ENCODE measurements at regions not wholly inside any gene's neighbourhood (a gene's known extent, or its start where the extent isn't known, plus 50 kb on each side); places are given as distances from the start of the nearest gene placed in this dataset.
"Not testable (repeated sequence)": the region's sequence is repeated elsewhere in the genome, so short reads cannot be mapped to it uniquely, and the experiment has no call there.

DNA sequence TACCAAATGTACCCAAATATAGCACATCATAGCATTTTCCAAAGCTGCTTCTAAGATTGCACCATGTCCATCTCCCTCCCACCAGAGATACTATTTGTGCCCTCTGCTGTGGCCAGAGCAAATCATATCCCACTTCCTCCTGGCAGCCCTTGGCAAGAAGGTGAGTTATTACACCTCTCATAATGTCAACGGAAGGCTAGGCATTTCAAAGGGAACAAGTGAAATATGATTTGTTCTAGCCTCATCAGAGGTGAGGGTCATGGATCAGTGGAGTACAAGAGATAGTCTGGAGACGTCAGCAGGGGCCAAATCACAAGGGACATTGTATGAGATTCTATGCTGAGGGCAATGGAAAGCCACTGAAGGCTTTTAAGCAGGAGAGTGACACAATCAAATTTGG lies 90.2 kb upstream of the BCAR3 start:
- DNase-seq, result no peak

DNA sequence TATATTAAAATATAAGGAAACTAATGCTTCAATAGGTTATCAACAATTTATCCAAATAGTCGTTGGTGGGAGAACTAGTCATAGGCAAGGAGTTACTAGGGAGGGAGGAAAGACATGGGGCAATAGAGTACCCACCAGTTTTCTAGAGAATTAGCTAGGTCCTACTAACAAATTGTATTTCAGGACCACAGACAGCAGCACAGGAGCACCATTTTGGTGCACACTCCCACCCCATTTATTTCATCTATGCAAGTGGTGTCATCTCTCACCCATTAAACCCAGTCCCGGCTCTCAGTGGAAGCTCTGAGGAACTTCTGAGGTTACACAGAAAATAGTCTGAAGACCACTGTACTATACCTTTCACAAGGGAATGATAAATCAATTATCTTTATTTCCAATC lies 89.0 kb upstream of the BCAR3 start:
- no peak for DNase-seq

GRCh38 chr1:93769777-93770176 lies 88.1 kb upstream of the BCAR3 start:
- DNase-seq, result no peak

DNA sequence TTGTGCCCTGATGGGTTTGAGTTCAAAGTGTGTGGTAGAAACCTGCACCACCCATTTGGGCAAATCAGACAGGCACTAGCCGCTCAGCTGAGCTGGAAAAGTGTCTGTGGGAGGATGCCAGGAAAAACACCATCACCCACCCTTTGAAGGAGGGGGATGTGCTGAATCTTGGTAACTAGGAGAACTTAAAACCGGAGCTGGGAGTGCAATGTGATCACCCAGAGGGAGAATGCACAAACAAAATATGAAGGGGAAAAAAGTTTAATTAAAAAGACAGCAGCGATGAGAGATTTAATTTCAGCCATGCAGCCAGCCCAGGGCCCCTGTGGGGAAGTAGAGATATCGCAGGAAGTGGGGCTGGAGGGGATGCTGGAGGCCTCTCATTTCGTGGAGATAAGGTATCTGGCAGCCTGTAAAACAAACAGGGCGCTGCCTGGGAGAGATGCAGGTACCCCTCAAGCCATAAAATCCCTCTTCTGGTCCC lies 86.8 kb upstream of the BCAR3 start:
- no peak for DNase-seq

- peak; percentile 88 for DNase-seq
Observed at GRCh38 chr1:93766451-93766850, 84.8 kb upstream of the BCAR3 start.

DNA sequence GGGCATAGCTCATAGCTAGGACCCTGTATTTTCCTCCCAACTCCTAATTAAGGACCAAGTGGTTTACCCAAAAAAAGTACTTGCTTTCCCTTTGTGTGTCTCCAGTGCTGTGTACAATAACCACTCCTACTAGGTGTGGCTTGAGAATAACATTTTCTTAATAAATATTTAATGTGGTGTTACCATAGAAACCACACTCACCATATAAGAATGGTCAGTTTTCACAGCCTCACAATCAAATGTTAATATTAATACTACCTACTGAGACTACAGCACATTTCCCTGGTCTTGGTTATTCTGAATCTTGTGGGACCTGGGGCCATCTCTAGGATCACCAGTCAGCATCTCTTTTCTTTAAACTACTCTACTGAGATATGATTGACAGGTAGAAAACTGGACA lies 83.5 kb upstream of the BCAR3 start:
- no peak for DNase-seq

DNA sequence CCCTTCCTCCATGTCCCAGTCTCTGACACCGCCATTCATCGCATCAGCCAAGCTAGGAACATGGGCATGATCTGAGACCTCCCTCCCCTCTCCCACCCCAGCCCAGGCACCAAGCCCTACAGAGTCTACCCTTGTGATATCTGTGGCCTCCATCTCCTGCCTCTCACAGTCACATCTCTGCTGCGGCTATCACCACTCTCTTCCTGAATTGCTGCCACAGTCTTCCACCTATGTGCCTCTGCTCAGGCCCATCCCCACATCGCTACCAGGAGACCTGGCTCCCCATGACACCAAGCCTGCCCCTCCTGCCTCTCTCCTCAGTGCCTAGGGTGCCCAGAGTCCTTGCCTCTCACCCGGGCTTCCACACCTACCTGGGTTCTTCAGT lies 82.7 kb upstream of the BCAR3 start:
- no peak for DNase-seq

DNA sequence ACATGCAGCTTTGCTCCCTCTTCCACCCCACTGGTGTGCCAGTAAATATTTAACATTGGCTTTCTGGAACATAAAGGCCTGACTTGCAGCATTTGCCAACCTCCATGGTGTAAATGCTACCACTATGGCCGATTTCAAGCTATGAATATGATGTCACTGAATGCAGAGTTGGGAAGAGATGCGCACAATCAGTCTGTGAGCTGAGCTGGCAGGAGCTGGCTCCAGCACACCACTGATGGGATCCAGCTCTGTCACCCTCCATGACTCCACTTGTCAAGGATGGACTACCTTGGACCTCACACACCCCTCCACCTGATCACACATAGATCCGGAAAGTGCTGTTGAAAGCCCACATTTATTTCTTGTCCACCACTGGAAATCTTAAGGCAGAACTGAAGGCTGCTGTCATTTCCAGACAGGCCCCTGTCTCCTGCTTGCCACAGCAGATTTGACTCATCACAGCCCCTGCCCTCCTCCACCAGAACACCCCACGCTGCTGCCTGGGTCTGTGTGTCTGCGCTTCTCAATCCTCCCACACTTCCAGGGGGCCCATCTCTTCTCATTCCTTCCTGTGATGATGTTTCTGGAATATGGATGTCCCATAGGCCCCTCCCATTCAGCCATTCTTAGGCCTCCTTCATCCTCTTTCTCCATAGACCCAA lies 82.2 kb upstream of the BCAR3 start:
- peak; percentile 66 for DNase-seq

GRCh38 chr1:93758842-93759515 lies 77.3 kb upstream of the BCAR3 start:
- no peak for DNase-seq

DNA sequence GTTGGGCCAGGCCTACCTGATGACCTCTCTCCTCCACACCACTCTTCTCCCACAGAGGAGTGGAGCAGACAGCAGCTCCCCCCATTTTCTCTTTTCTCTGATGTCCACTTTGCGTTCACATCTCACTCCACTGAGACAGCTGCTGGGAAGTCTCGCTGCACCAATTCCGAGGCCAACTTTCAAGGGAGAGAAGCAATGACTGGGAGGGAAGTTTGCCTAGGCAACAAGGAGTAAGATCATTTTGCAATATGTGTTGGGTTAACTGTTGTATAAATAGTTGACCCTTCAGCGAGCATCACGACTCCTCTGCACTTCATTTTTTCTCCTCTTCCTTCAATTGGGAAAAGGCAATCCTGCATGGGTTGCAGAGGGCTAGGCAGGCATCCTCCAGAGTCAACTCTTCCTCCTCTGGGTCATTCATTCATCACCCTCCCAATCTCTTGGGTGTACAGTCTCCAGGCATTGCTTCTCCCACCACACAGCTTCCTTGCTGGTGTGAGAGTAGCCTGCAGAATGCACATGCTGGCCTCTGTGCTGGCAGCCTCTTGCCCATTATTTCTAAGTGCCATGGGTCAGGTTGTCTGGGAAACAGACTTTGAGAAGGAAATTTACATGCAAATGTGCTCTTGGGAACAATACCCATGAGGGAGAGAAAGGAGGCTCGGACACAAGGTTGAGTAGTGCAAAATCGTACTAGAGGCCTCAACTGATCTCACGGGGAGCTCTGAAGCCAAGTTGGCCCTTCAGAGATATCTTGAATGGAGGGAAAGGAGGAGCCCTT lies 75.8 kb upstream of the BCAR3 start:
- no peak for DNase-seq

GRCh38 chr1:93756657-93757056 lies 75.0 kb upstream of the BCAR3 start:
- no peak for DNase-seq

- not testable (repeated sequence) for DNase-seq
Observed at GRCh38 chr1:93755251-93755715, 73.6 kb upstream of the BCAR3 start.

DNA sequence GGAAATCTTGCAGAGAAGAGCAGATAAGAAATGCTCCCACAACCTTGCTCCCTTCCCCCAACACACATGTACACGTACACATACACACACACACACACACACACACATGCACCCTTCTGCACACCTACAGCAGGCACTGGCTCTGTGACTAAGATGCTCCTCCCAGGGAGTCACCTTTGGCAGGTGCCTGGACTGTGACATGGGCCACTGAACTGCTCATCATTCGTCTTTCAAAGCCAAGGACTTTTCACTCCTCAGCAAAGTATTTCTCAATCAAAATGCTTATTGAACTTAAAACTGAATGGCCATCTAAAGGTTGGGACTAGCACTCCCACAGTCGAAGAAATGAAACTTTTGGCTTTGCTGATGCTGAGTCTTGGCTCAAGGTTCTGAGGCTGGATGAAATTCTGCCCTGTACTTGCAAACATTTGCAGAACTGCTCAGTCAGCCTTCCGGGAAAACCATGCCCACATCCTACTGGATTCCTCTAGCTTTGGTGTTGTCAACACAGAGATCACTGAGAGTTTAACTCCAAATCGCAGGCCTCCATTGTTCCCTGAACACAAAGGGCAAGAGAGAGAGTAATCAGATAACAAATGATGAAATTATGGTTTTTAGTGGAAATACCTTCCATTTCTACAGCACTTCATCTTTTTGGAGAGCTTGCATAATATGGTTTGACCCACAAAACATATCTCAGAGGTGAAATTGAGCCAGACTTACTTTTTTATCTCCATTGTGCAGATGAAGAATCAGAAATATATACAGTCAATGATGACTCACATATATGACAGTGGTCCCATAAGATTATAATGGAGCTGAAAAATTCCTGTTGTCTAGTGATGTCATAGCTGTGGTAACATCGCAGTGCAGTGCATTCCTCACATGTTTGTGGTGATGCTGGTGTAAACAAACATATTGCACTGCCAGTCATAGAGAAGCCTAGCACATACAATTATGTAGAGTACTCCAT lies 72.4 kb upstream of the BCAR3 start:
- DNase-seq, result peak; percentile 65

DNA sequence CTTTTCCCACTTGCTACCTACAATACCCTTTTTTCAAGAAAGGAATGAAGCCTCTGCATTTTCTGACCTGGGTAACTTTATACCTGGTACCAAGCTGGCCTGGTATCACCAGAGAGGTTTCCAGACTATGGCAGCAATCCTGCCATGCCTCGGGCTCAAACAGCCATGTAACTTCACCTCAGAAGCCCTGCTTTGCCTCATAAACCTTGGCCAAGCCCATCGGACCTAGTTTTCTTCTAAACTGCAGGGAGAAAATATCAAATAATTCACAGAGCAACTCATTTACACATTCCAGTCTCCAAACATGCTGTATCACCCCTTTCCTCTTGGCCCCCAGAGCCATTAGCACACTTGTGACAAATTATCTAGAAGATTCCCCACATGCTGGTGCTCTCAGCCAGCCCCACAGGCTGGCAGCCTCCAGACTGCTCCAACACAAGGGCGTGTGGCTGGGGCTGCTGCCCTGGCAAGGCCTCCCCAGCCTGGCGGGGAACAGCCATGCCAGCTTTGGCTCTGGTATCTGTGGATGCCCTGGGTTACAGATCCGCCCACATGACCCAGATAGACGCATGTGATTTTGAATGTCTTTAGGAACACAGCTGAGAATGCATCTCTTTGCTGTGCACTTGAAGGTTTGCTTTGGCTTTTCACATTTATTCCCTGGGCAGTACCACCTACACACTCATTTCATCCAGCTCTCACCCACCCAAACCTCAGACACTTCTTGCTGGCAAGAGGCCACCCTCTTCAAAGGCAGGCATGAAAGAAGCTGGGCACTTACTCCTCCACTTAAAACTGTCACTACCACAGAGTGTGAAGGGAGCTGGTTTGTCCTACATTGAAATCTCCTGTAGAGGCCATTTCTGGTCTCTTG lies 70.0 kb upstream of the BCAR3 start:
- no peak for DNase-seq

- DNase-seq, result no peak
Observed at GRCh38 chr1:93750955-93751354, 69.3 kb upstream of the BCAR3 start.

DNA sequence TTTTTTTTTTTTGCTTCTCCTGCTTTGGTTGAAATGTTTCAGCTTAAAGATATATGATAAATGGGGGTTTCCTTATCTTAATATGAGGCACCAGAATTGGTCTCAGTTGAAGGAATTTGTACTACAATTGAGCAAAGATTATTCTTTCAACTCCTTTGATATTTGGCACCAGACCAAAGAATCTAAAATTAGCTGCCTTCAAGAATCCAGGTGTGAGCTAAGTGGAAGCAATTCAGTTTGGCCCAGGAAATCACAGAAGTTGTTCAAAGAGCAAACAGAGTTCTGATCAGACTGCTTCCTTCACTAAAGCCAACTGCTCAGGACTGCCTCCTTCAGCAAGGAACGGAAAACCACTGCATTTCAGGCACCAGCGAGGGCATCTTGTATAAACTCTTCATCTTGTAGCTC lies 68.3 kb upstream of the BCAR3 start:
- no peak for DNase-seq

DNA sequence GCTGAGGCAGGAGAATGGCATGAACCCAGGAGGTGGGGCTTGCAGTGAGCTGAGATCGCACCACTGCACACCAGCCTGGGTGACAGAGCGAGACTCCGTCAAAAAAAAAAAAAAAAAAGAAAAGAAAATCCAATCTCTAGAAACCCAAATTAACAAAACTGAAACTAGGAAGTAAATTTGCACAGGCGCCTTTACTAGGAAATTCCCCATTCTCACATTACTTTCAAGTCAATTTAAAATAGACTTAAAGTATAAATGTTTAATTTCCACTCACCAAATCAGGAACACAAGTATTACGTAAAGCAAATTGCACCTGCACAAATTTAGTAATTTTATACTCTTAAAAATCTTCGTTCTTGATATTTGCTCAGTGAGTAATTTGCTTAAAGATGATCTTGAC lies 67.8 kb upstream of the BCAR3 start:
- no peak for DNase-seq

GRCh38 chr1:93746021-93746812 lies 64.6 kb upstream of the BCAR3 start:
- DNase-seq, result no peak

GRCh38 chr1:93744299-93744988 lies 62.8 kb upstream of the BCAR3 start:
- DNase-seq, result no peak

DNA sequence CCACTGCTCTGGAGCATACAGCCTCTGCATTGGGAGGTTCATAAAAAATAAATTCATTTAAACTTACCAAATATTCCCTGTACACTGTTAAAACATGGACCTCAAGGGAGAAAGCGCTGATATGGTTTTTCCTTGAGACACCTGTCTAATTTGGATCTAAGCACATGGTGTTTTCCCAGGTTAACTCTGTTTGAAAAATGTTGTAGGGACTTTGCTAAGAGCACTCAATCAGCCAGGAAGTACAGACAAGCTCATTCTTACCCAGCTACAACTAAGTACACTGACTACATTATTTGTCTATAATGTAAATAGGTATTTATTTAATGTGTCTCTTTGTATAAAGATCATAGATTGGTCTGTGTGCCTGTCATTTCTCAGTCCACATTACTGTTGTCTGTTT lies 61.8 kb upstream of the BCAR3 start:
- no peak for DNase-seq
